ENCODE measurements at regions not wholly inside any gene's neighbourhood (a gene's known extent, or its start where the extent isn't known, plus 50 kb on each side); places are given as distances from the start of the nearest gene placed in this dataset.

GRCh38 chr2:37865640-37866039 lies 59.4 kb upstream of the RMDN2 start:
- TF ChIP-seq CTCF (IDR thresholded peaks at IDR 0.05), result no peak
- TF ChIP-seq POLR2A (IDR thresholded peaks at IDR 0.05), result no peak
